Nephron progenitor cell (in vitro differentiated cells): ENCODE measurements at regions not wholly inside any gene's neighbourhood (a gene's known extent, or its start where the extent isn't known, plus 50 kb on each side); places are given as distances from the start of the nearest gene placed in this dataset.

Source experiments
- DNase-seq: peaks from one replicate; pipeline ENCODE4 v3.0.0; 2021
- H3K27ac Mint-ChIP-seq: 2 replicates; pipeline ENCODE4 v1.8.0; 2021; ENCODE audit warnings: mild to moderate bottlenecking, moderate library complexity, mixed read lengths
- H3K27me3 Mint-ChIP-seq: 2 replicates; pipeline ENCODE4 v1.8.0; 2021; ENCODE audit warnings: mild to moderate bottlenecking, low read depth, mixed read lengths; ENCODE audit not compliant: poor library complexity
- H3K36me3 Mint-ChIP-seq: 2 replicates; pipeline ENCODE4 v1.8.0; 2021; ENCODE audit warnings: low read depth, mixed read lengths
- H3K4me1 Mint-ChIP-seq: 2 replicates; pipeline ENCODE4 v1.8.0; 2021; ENCODE audit warnings: mixed read lengths
- H3K4me3 Mint-ChIP-seq: 2 replicates; pipeline ENCODE4 v1.8.0; 2021; ENCODE audit warnings: mild to moderate bottlenecking, moderate library complexity, mixed read lengths
- H3K9me3 Mint-ChIP-seq: 2 replicates; pipeline ENCODE4 v1.8.0; 2021; ENCODE audit warnings: mild to moderate bottlenecking, moderate library complexity, mixed read lengths
- TF ChIP-seq, protein P1 (sequence below): fragments of 200-600 bp; sonication (generic); IDR thresholded peaks from 2 replicates; pipeline ENCODE4 v1.5.0; 2021; ENCODE audit warnings: antibody characterized with exemption

DNA sequence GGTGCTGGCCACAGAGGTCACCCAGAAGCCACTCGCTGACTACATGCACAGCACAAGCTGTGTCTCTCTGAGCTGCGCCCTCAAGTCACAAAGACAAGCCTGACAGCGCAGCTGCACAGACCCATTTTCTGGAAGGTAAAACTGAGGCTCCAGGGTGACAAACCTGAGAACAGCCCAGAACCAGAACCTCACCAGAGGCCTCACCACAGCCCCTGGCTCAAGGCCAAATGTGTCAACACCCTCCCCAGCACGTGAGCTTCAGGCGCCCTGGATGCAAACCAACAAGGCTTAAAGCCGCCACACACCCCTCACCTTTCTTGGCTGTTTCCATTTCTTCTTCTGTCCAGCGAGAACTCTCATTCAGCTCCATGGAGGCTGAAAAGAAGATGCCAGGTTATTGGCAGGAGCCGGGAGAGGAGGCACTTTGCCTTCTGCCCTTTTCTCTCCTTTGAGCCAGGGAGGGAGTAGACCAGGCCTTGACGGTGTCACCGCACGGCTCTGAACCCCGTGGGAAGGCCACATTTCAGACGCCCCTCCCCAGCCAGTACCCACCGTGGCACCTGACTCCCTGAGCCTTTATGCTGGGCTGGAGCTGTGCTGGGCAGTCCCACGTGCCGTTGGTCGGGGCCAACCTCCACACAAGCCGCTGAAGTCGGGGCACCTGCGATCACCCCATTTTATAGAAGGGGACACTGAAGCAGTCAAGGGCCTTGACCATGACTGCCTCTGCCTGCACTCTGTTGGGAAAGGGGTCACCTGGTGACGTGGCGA, 103.1 kb downstream of the RFLNA start:
- Mint-ChIP-seq H3K27ac (no peak overlapping the region), H3K4me3 (no peak overlapping the region), H3K9me3 (no peaks in the 10 kb centered on the region), H3K4me1 (peaks cover 64% of the 10 kb centered on the region), H3K36me3 (peaks cover 15% of the 10 kb centered on the region), H3K27me3 (peaks cover 6% of the 10 kb centered on the region)
- no peak for DNase-seq
- TF ChIP-seq, protein P1, sequence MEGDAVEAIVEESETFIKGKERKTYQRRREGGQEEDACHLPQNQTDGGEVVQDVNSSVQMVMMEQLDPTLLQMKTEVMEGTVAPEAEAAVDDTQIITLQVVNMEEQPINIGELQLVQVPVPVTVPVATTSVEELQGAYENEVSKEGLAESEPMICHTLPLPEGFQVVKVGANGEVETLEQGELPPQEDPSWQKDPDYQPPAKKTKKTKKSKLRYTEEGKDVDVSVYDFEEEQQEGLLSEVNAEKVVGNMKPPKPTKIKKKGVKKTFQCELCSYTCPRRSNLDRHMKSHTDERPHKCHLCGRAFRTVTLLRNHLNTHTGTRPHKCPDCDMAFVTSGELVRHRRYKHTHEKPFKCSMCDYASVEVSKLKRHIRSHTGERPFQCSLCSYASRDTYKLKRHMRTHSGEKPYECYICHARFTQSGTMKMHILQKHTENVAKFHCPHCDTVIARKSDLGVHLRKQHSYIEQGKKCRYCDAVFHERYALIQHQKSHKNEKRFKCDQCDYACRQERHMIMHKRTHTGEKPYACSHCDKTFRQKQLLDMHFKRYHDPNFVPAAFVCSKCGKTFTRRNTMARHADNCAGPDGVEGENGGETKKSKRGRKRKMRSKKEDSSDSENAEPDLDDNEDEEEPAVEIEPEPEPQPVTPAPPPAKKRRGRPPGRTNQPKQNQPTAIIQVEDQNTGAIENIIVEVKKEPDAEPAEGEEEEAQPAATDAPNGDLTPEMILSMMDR: no peak

DNA sequence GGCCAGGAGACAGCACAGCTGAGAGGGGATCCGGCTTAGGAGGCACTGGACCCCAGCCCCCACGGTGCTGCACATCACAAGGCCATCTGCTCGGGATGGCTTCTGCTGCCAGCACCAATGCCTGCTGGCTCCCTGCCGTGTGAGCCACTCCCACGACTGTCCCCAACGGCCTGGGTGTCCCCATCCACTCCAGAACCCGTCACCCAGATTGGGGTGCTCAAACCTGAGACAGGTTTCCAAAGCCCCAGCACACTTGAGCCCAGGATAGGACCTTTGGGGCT, 102.4 kb downstream of the RFLNA start:
- H3K27ac Mint-ChIP-seq: no peak overlapping the region

DNA sequence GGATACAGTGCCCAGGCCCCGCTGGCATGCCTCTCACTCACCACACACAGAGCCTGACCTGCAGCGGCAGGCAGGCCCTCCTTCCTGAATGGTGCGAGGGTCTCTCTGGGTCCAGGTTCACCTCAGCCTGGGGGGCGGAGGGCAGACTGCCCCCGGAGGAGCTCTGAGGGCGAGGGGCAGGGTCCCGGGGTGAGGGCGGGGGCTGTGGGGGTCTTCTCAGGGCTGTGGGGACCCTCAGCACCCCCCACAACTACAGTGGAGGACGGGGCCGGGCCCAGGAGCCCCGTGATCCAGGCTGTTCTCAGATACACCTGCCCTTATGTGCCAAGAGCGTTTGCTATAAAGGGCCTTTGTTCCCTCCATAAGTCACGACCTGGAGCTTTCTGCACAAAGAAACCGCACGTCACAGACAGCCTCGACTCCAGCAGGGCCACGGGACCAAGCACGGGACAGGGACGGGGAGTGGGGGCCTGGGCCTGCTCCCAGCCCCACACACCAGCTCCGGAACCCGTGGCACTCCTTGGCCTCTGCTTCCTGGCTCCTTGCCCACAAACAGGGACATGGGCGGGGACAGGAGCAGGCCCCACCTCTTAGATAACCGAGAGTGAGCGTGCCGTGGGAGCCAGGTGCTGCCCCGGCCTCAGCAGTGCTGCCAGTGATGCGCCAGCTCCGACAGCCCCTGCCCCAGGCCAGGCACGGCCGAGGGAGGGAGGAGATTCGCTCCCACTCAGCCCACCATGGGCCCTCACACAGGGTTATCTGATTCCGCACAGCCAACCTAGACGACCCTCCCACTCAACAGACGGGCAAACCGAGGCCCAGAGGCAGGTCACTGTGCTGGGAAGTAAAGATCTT, 101.9 kb downstream of the RFLNA start:
- Mint-ChIP-seq H3K27me3 (peaks cover 10% of the 10 kb centered on the region), H3K4me1 (peaks cover 62% of the 10 kb centered on the region), H3K36me3 (peaks cover 15% of the 10 kb centered on the region), H3K9me3 (no peaks in the 10 kb centered on the region), H3K4me3 (no peak overlapping the region), H3K27ac (no peak overlapping the region)
- TF ChIP-seq, protein P1: no peak
- no peak for DNase-seq

More for the DNA sequence above, 102.4 kb downstream of the RFLNA start:
- H3K9me3 Mint-ChIP-seq: no peaks in the 10 kb centered on the region
- peaks cover 8% of the 10 kb centered on the region for H3K27me3 Mint-ChIP-seq
- H3K36me3 Mint-ChIP-seq: peaks cover 15% of the 10 kb centered on the region
- DNase-seq: no peak
- TF ChIP-seq, protein P1: no peak
- H3K4me1 Mint-ChIP-seq: peaks cover 62% of the 10 kb centered on the region
- no peak overlapping the region for H3K4me3 Mint-ChIP-seq

DNA sequence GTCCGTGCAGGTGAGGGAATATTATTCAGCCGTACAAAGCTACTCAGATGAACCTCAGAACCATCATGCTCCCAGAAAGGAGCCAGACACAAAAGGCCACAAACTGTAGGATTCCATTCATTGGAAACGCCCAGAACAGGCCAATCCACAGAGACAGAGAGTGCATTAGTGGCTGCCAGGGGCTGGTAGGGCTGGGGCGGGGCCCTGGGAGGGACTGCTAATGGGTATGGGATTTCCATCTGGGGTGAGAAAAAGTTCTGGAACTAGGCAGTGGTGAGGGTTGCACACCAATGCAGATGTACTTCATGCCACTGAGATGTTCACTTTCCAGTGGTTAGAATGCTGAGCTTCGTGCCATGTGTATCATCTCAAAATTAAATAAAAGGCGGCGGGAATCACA, 101.1 kb downstream of the RFLNA start:
- no peak for DNase-seq
- Mint-ChIP-seq H3K4me3 (no peak overlapping the region), H3K9me3 (no peaks in the 10 kb centered on the region), H3K27ac (no peak overlapping the region), H3K36me3 (peaks cover 15% of the 10 kb centered on the region), H3K4me1 (peaks cover 62% of the 10 kb centered on the region), H3K27me3 (peaks cover 10% of the 10 kb centered on the region)
- TF ChIP-seq, protein P1: no peak

DNA sequence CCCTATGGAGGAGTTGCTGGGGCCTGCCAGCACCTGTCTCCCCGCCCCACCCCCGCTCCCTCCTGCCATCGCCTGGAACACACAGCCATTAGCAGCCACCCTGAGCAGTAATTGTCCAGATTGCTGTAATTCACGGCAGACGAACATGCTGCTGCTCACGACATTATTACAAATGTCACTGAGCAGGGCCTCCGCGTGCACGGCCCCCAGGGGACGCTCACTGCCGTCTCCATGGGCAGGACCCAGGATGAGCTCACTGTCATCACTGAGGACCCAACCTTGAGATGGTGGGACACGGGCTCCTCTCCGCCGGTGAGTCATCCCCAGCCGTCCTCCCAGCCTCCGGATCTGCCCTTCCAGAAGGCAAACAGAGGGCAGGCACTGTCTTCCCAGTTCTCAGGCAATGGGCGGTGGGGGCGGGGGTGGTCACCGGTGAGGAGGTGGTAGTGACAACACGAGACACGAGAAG, 100.4 kb downstream of the RFLNA start:
- peaks cover 12% of the 10 kb centered on the region for H3K27me3 Mint-ChIP-seq
- no peaks in the 10 kb centered on the region for H3K9me3 Mint-ChIP-seq
- TF ChIP-seq, protein P1: no peak
- no peak for DNase-seq
- H3K27ac Mint-ChIP-seq: no peak overlapping the region
- H3K4me3 Mint-ChIP-seq: no peak overlapping the region
- peaks cover 10% of the 10 kb centered on the region for H3K36me3 Mint-ChIP-seq
- H3K4me1 Mint-ChIP-seq: peaks cover 56% of the 10 kb centered on the region
